CD4-positive, alpha-beta T cell treated with Interleukin-17A for 1 hour (primary cell): ENCODE measurements at regions not wholly inside any gene's neighbourhood (a gene's known extent, or its start where the extent isn't known, plus 50 kb on each side); places are given as distances from the start of the nearest gene placed in this dataset.

Experiments
- DNase-seq: peaks from one replicate; pipeline ENCODE4 v3.0.0-alpha.2; 2020

DNA sequence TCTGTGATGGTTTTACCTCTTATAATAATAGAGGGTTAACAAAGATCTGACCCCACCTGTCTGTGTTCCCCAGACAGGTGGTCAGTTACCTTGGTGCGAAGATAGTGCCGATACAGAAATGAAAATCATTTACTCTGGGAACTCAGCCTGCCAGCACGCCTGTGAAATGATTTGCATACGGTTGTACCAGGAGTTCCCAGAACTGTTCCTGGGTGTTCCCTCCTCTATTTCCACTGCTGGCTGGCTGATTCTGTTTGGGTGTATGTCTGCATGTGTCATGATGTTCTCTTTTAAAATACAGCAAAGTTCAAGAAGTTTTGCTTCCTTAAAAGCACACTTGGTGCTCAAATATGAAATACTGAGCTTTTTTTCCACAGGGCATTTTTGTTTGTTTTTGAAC, 527.1 kb downstream of the FGF9 start:
- DNase-seq, result no peak

DNA sequence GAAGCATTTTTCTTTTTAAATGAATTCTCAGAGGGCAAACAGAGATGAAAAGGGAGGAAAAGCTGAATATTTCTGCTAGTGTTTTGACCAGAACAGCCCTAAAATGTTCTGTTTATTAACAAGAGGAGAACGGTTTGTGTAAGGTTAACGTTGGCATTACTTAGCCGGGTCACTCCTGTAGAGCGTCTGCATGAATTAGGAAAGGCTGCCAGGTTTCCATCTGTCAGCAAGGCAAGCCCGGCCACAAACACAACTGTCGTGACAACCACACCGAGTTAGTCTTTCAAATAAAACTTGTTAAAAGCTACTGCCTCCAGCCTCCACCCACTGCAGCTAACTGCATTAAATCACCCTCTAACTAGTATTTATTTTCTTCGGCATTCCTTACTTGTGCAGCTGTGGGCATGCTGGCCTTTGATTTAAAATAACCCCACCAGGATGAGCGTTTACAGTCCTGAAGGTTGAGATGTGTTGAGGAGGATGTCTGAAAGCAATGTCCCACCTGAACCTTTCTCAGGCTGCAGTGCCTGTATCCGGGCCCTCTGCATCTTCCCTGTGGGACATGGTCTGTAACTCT, 527.9 kb downstream of the FGF9 start:
- DNase-seq, result no peak

DNA sequence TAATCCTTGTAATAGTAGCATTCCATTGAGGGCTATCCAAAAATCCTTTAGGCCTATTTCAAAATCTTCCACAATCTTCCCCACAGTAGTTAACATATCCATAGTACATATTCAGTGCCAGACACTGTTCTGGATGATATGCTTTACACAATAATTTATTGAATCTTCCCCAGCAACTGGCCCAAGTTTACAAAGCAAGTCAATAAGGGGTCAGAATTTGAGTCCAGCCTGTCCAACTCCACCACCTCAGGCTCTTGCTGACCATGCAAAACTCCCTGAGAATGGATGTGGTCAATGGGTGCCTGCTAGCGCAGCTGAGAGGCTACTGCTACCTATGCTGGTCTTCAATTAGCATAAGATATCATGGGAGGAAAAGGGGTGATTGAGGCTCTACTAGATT, 529.6 kb downstream of the FGF9 start:
- no peak for DNase-seq

DNA sequence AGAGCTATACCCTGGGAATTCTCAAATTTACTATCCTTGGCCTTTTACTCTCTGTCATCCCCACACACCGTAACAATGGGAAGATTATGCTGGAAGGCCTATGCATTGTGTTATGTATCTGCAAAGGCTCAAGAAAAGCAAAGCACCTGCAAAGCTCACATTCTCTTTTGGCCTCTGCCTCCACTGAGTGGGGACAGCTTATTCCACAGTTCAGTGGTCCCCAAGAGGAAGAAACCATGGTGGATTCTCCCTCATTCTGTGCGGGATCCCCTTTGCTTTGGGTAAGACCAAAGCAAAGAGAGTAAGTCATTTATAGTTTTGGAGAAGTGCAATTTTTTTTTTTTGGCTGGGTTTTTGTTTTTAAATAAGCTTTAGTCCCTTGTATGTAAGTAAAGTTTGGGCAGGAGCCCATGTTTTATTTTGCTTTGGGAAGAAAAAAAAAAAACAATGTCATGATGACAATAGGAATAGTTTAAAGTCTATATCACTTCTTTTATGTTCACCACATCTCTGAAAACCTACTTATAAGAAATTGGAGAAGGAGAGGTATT, 530.6 kb downstream of the FGF9 start:
- DNase-seq, result no peak

DNA sequence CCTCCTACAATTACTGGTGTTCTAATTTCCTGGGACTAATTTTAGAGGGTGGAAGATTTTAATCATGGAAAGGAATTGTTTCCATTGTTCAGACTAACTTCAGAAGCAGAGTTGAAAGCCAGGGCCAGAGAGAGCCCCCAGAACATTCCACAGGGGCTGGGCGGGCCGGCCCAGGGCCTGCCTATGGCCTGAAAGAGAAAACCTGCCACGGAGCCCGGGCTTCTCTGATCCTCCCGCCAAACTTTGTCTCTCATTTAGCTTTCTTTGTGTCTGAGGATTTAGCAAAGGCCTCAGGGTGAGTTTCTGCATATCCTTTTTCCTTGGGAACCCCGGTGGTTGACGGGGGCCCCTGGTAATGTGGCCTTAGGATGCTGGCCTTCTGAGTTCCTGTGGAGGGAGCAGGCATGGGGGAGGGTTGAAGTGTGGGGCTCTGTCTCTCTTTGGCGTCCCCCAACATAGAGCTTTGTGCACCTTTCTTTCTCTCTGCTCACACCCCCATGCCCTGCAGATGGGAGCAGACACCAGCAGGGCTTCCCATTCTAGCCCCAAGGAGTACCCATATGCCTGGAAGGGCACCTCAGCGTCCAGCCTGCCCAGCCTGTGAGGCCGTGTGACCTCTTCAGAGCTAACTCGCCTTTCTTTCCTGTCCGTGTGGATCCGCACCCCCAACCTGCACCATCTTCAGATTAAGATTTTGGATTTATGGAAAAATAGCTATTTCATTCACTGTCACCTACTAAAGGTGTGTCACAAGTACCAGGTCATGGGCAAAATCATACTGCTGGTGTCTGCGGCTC, 539.5 kb downstream of the FGF9 start:
- no peak for DNase-seq

DNA sequence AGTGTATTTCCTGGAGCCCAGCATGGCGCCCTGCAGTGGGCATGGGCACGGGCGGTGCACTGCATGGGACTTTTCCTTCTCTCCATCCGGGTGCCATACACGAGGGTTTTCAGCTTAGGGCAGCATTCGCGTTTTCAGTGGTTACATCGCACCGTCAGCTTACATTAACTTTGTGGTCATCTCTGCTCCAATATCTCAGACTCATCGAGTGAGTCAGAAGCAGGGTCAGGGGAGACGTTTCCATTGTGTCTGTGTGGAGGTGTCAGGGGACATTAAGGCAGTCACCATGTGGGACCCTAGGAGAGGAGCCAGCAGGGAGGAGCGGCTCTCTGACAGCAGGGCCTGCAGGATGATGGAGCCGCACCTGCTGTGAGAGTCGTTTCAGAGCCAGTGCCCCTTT, 541.0 kb downstream of the FGF9 start:
- DNase-seq, result no peak

DNA sequence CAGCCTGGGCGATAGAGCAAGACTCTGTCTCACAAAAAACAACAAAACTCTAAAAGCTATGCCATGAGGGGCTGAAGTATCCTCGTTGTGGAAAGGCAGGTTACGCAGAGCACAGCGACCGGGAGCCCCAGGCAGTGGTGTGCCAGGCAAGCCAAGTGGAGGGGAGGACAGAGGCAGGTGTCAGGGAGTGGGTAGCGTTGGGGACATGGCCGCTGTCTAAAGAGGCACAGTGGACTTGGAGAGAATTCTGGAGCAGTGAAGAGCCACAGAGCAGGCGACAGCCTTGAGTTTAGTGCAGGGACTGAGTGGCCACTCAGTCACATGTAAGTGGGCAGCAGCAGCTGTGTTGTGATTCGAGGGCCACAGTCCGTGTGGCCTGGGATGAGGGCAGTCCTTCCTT, 541.7 kb downstream of the FGF9 start:
- DNase-seq, result no peak

DNA sequence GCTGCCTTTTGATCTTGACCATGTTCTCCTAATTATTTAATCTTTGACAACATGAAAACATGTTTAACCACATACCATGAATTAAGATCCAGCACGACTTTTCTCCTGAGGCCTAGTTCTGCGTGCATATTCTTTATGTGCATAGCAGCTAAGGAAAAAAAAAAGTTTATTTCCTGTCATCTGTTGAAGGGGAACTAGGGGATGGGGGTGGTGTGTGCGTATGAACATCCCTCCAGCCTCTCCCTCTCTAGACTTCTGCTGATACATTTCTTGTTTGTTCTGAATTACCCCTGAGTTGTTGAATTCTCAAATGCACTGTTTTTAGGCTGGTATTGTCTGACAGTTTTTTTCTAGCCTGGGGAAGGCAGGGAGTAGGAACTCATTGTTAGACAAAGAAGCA, 543.3 kb downstream of the FGF9 start:
- no peak for DNase-seq

DNA sequence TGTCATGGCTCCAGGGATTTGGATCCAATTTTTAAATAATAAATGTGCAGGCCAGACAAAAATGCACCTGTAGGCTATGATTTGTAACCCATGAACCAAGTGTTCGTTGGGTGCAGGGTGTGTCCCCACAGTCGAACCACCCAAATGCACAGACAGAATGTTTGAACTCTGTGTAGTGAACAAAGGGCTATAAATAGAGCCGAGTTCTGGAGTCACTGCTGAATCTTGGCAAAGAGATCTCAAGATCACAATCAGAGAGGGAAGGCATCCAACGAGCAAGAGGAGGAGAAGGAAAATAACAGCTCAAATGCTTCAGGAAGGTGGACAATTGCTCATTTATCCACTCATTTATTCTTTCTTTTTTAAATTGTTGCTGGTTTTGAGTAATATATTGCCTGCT, 547.9 kb downstream of the FGF9 start:
- DNase-seq, result no peak

DNA sequence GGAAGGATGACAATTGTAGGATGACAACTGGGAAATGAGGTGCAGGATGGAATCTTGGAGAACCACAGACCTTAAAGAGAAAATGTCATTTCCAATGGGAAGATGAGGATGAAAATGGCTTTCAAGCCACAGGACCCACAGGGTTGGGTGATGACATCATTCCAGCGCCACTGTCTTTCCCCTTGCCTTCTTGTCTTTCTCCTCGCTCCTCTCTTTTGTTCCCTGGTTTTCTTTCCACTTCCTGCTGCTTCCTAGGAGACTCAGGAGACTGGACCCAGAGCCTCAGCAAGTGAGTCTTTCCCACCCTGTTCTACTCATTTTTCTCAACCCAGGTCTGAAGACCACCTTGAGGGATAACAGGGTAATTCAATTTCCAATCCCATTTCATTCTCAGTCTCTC, 548.8 kb downstream of the FGF9 start:
- DNase-seq, result no peak

DNA sequence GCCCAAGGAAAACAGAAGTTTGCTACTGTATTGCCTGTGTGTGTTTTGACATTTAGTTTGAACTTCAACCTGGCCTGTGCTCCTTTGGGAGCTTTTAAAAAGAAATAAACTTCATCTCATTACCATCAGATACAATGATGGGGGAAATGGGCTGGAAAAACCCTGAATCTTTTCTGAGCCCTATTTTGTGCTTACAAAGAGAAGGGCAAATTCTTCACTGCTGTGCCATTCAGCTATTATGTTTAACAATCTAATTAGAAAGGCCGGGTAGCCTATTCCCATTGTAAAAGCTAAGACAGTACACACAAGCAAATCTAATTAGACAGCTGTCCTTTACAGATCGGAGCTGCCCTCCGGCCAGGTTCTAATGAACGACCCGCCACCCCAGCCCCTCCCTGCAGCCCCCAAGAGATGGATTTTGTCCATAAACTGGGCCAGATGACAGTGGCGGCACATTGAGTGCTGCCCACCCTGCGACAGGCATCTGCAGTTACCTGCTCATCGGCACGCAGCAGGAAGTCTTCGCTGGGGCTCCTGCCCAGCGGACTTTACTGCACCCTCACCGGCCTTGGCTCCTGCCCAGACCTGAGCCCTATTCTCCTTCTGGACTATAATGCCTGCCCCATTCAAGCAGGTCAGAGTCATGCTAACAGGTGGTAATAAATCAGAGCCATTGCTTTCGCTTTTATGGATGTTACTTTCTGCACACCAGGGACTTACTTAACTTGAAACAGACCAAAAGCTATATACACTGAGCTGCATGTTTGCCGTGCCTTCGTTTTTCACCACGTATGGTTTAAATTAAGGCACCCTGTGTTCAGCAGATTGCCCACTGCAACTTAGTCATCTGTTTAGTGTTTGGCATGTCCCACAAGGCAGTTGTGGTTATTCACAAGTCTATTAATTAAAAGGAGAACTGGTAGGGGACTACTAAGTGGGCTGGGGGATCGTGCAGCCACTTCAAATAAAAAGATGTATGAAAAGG, 549.6 kb downstream of the FGF9 start:
- no peak for DNase-seq

DNA sequence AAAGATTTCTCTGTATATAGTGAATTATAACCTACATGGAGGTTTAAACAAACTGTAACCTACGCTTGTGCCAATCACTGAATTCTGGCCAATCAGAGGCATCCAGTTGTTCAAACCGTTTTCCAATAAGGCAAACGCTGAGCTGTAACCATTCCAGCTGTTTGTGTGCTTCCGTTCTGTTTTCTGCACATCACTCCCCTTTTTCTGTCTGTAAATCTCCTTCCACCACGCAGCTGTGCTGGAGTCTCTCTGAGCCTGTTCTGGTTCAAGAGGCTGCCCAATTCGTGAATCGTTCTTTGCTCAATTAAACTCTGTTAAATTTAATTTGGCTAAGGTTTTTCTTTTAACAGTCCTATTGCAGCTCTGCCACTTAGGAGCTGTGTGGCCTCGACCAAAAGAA, 552.5 kb downstream of the FGF9 start:
- no peak for DNase-seq

DNA sequence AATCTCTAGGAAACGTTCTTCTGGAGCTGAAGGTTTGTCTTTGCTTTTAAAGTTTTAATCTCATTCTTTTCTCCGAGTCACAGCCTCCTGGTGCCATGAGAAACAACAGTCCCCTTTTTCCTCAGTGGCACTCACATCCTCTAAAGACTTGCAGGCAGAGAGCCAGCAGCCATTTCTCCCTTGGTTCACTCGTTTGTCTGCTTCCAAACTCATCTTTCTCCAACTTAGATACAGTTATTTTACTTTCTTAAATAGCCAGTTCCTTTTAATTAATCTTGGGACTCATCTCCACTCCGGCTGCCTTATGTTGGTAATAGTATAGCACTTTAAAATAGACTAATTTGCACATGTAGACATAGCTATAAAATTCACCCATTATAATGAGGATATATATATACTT, 555.2 kb downstream of the FGF9 start:
- no peak for DNase-seq

DNA sequence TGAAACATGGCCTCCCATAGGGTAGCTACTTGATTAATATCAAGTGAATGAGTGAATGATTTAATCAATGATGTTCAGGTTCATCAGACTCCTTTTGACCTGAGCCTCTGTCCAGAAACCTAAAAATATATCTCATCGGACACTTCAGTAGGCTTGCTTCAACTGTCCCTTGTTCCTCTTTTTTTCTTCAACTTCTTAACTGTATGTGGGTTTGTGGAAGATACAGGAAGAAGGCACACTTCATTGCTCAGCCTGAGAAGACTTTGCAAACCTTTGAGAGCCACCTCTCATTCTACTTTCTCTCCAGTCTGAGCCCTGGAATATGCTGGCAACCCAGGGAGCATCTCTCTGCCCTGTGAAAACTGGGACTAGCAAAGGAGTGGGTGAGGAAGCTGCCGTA, 557.0 kb downstream of the FGF9 start:
- no peak for DNase-seq

DNA sequence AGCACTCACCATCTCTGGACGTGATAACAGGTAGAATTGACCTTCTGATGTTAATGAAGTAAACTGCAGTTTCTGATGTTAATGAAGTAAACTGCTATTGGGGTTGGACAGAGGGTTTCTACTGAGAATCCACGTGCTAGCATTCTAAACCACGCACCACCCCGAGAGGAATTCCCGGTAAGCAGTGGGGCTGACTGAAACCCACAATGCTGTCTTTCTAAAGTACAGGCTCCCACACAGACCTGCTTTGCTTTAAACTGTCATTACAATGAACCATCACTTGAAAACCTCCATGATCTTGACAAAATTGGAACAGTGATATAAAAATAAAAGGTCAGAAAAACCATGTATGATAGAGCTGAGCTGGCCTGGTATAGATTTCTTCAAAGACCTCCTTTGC, 559.0 kb downstream of the FGF9 start:
- DNase-seq, result no peak

DNA sequence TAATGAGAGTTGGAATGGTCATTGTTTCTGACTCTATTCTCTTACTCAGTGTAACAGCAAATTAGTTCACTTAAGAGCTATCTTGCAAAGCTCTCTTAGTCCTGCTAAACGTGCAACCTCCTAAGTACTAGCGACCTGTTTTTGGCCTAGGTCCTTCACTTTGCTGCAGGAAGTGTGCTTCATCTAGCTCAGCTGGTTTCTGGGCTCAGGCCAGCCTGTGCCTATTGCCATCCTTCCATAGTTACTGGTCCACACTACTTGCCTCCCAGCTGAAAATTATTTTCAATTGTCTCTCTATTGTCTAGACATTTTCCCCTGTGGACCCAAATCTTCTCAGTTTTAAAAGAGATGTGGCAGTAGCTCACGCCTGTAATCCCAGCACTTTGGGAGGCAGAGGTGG, 561.3 kb downstream of the FGF9 start:
- no peak for DNase-seq

DNA sequence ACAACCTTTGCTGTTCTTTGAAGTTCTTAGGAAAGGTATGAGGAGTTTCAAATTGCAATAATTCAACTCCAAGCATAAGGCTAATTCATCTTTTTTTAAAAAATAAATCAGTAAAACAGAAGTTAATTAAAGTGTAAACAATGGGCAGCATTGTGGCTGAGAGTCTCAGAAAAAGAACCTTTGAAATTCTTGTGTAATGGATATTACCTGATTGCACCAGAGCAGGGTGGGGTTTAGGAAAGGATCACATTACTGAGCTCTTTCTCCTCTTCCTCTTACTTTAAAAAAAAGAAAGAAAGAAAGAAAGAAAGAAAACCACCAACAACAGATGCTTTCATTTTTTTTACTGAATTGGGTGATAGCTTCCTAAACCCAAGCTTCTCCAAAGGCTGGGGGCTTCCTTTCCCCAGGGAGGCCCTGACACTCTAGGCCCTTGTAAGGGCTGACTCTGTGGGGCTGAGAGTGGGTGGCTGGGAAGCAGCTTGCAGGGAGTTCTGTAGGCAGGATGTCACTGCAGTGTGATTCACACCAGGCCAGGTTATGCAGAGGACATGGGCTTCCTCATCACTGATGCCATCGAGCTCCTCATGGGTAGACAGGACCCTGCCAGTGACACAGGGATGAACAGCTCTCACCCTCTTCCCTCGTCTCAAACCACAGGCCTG, 564.5 kb downstream of the FGF9 start:
- DNase-seq, result no peak

DNA sequence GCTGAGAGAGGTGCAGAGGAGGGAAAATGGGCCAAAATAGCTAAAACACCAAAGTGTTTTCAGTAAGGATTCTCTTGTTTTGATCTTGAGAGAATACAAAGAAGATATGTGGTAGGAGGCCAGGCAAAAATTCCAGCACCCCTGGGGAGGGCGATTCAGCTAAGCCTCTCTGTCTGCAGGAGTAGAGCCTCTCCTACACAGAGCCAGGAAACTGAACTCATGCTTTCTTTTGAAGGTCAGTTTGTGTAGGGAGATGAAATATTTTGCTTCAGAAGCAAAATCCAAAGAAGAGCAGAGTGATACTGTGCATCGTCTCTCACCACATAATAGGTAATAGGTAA, 565.0 kb downstream of the FGF9 start:
- no peak for DNase-seq

DNA sequence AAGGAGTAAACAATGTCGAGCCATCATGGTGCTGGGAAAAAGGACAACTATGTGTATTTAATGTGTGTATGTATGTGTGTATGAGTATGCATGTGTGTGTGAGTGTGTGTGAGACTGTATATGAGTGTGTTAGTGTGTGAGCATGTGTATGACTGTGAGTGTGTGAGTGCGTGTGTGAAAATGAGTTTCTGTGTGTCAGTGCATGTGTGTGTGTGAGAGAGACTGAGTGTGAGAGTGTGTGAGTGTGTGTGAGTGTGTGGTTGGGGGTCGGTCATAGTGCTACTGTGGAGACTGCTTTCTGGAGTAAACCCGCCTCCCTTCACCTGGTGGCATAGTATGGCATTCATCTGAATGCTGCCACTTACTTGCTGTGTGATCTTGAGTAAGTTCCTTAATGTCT, 567.4 kb downstream of the FGF9 start:
- no peak for DNase-seq

DNA sequence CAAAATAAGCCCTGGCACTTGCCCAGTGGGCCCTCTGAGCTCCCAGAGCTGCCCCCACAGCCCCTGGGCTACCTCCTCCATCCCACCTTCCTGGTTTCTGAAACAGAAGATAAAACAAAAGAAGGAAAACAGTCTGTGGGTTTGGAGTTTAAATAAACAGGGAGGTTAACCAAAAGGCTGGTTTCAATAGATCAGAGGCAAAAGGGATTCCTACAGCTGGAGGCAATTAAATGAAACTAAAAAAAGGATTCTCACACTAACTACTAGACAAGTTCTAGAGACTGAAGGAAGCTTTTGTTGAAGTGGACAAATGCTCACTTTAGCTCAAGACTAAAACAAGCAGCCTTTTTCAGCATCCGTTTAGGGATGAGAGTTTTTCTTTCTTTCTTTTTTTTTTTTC, 569.8 kb downstream of the FGF9 start:
- no peak for DNase-seq

DNA sequence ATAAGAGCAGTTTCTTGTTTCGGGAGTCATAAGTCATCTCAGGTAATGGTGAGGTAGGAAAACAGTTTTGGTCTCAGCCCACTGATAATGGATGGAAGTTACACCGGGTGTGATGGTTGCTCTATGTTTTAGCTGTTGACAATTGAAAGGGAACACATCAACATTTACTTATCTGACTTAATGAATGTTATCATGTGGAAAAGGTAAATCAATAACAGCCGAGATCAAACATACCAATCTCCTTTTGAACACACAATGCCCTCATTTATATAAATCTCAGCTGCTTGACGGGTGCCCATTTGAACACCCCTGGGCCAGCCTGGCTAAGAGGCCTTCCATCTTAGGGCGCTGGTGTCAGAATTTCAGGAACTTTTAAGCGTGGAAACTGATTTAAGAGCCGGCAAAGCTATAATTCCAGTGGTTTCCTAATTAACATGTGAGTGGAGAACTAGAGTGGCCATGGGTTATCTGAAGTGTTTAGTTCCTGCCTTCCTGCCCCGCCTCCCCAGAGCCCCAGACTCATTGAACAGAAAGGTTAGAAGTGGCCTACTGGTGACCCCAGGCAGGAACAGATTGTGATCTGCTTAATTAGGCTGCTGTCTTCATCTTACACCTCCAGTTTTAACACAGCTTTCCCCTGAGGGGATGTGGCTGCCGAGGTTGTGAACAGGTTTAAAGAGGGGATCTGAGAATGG, 572.7 kb downstream of the FGF9 start:
- DNase-seq, result no peak

DNA sequence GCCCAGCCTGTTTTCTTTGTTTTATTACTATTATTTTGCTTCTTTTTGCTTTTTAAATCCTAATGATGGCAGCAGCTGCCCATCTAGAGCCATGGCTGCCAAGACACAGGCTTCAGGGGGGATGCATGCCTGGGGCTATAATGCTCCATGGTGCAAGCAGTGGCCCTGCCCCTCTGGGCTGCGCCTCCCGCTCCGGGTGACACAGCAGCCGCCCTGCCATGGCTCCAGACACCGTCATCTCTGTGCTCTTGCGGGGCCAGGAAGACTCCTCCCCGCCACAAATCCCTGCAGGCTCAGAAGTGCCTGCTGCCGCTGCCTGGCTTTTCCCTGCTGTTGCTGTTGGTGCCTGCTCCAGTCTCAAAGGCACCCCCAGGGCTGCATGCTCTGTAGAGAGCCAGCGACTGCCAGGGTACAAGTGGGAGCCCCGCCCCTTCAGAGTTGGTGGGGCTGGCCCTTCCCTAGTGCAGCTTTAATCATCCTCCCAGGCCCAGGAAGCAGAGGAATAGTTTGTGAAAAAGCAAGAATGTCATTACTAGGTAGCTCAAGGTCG, 581.5 kb downstream of the FGF9 start:
- no peak for DNase-seq
